K562 (cell line): ENCODE measurements at regions not wholly inside any gene's neighbourhood (a gene's known extent, or its start where the extent isn't known, plus 50 kb on each side); places are given as distances from the start of the nearest gene placed in this dataset.

Source experiments
- ATAC-seq: fragments of 200-7000 bp; cut with Tn5 transposase; 3 replicates; pipeline ENCODE4 v1.9.1; 2020; ENCODE audit warnings: moderate library complexity
- BruUV-seq: library from RNA; stranded (reverse); fragments of 400-500 nt; replicated peaks from 2 replicates; lab custom pipeline; 2021; lab: Mats Ljungman, UMichigan
- CTCF ChIA-PET: fragments of 300-600 bp; formaldehyde crosslinking; extraction: SDS; loops from one replicate; lab custom pipeline; 2021; ENCODE audit warnings: low intra/inter-chr PET ratio; lab: Yijun Ruan, JAX
- POLR2A ChIA-PET: fragments of 300-600, 350-650 bp; sonication (Branson Sonifier 250); formaldehyde crosslinking; extraction: SDS; loops from one replicate; lab custom pipeline; 2021; ENCODE audit warnings: antibody characterized with exemption, inconsistent platforms; lab: Yijun Ruan, JAX
- DNase-seq, 4 experiments: peaks; one replicate each; pipeline versions ENCODE4 v3.0.0 to v3.0.0-alpha.2; 2011 to 2018; ENCODE audit warnings: low spot score in 3 of 4, mixed read lengths in 3 of 4; ENCODE audit errors: extremely low read depth in 1 of 4
- FAIRE-seq: peaks from 2 replicates; lab custom pipeline; 2011; peaks lifted over from hg19 to GRCh38; lab: Jason Lieb, UNC
- H2AFZ ChIP-seq: 2 replicates; pipeline ENCODE4 v1.6.0; 2011; ENCODE audit warnings: low read depth, low read length, control low read depth, inconsistent platforms
- H3K27ac ChIP-seq: fragments of 200-600 bp; 3 replicates; pipeline ENCODE4 v1.8.0; 2011; ENCODE audit warnings: low read depth, mild to moderate bottlenecking, control low read depth, inconsistent platforms, low read length, moderate library complexity, mixed read lengths; ENCODE audit errors: extremely low read depth
- H3K27me3 ChIP-seq, 2 experiments: fragments of 300-600 bp in 1 of 2; 2 replicates in 1 of 2; 3 replicates in 1 of 2; pipeline versions ENCODE4 v1.6.0 to v1.8.0; 2011; ENCODE audit warnings: inconsistent platforms in 2 of 2, low read length in 2 of 2, mild to moderate bottlenecking in 1 of 2, mixed read lengths in 1 of 2, moderate library complexity in 1 of 2; ENCODE audit not compliant: control insufficient read depth in 2 of 2, insufficient read depth in 2 of 2
- H3K36me3 ChIP-seq: fragments of 300-600 bp; 3 replicates; pipeline ENCODE4 v1.8.0; 2011; ENCODE audit warnings: mild to moderate bottlenecking, low read length, inconsistent platforms; ENCODE audit not compliant: control insufficient read depth, insufficient read depth
- H3K4me1 ChIP-seq, 2 experiments: fragments of 200-600 bp in 1 of 2; replicated peaks in 1 of 2; 2 replicates in 1 of 2; 3 replicates in 1 of 2; pipeline versions ENCODE4 v1.5.1 to v1.8.0; 2011; ENCODE audit warnings: inconsistent platforms in 2 of 2, low read length in 2 of 2, mild to moderate bottlenecking in 1 of 2, mixed read lengths in 1 of 2, moderate library complexity in 1 of 2; ENCODE audit not compliant: control insufficient read depth in 2 of 2, insufficient read depth in 2 of 2
- H3K4me2 ChIP-seq: 2 replicates; pipeline ENCODE4 v1.6.1; 2011; ENCODE audit warnings: low read length, control low read depth, inconsistent platforms, mixed read lengths; ENCODE audit not compliant: insufficient read depth
- H3K4me3 ChIP-seq: fragments of 200-600 bp; sonication (generic), shearing (Covaris generic); 2 replicates; pipeline ENCODE4 v1.5.1; 2016; ENCODE audit warnings: control low read depth, inconsistent platforms
- H3K79me2 ChIP-seq: fragments of 200-600 bp; 3 replicates; pipeline ENCODE4 v1.8.0; 2011; ENCODE audit warnings: low read length, inconsistent platforms; ENCODE audit not compliant: control insufficient read depth, insufficient read depth
- H3K9ac ChIP-seq, 2 experiments: 2 replicates each; pipeline versions ENCODE4 v1.6.0 to v1.6.1; 2011; ENCODE audit warnings: low read depth in 2 of 2, low read length in 2 of 2, control low read depth in 1 of 2, inconsistent platforms in 1 of 2, mild to moderate bottlenecking in 1 of 2, mixed read lengths in 1 of 2; ENCODE audit not compliant: insufficient read depth in 1 of 2
- H3K9me1 ChIP-seq: one replicate; pipeline ENCODE4 v1.6.0; 2011; ENCODE audit warnings: inconsistent platforms, mild to moderate bottlenecking, low read length, moderate library complexity; ENCODE audit not compliant: control insufficient read depth, insufficient read depth
- H3K9me3 ChIP-seq: replicated peaks from 2 replicates; pipeline ENCODE4 v1.5.1; 2011; ENCODE audit warnings: low read depth, low read length, inconsistent platforms; ENCODE audit not compliant: control insufficient read depth, insufficient read depth
- H4K20me1 ChIP-seq: replicated peaks from 2 replicates; pipeline ENCODE4 v1.6.1; 2011; ENCODE audit warnings: low read length, inconsistent platforms, mixed read lengths; ENCODE audit not compliant: control insufficient read depth, insufficient read depth
- ELF2 ChIP-seq: fragments of 250-450 bp; sonication (Bioruptor Pico); IDR thresholded peaks from 2 replicates; pipeline ENCODE4 v1.5.0; 2021; ENCODE audit warnings: mild to moderate bottlenecking
- HES1 ChIP-seq: fragments of 450-650 bp; IDR thresholded peaks from 2 replicates; pipeline ENCODE4 v1.6.1; 2016; ENCODE audit warnings: low read depth, mild to moderate bottlenecking, moderate library complexity
- HMBOX1 ChIP-seq: sonication (generic); IDR thresholded peaks from 2 replicates; pipeline ENCODE4 v1.6.1; 2016
- MCM2 ChIP-seq: fragments of 450-650 bp; IDR thresholded peaks from 2 replicates; pipeline ENCODE4 v1.6.1; 2017; ENCODE audit warnings: low read depth, mild to moderate bottlenecking
- NFIC ChIP-seq: fragments of 450-650 bp; IDR thresholded peaks from 2 replicates; pipeline ENCODE4 v1.6.1; 2017; ENCODE audit warnings: mild to moderate bottlenecking, inconsistent platforms
- NFIX ChIP-seq: fragments of 250-450 bp; sonication (Bioruptor Pico); IDR thresholded peaks from 2 replicates; pipeline ENCODE4 v1.4.0; 2020; ENCODE audit warnings: low read depth, mild to moderate bottlenecking, moderate library complexity
- PHF21A ChIP-seq: fragments of 450-650 bp; IDR thresholded peaks from 2 replicates; pipeline ENCODE4 v1.6.1; 2017; ENCODE audit warnings: low read depth, borderline replicate concordance
- POU5F1 ChIP-seq: fragments of 150-350 bp; IDR thresholded peaks from 2 replicates; pipeline ENCODE4 v1.6.1; 2014; ENCODE audit warnings: borderline replicate concordance, low read length, low read depth, mild to moderate bottlenecking; ENCODE audit not compliant: partially characterized antibody
- RFX1 ChIP-seq: fragments of 450-650 bp; IDR thresholded peaks from 2 replicates; pipeline ENCODE4 v1.6.1; 2016; ENCODE audit warnings: mild to moderate bottlenecking, moderate library complexity
- TFE3 ChIP-seq: fragments of 450-650 bp; formaldehyde crosslinking; IDR thresholded peaks from 2 replicates; pipeline ENCODE4 v1.4.0; 2020; ENCODE audit warnings: mild to moderate bottlenecking, mixed read lengths
- THRA ChIP-seq: fragments of 450-650 bp; IDR thresholded peaks from 2 replicates; pipeline ENCODE4 v1.6.1; 2017; ENCODE audit warnings: mild to moderate bottlenecking, moderate library complexity
- TSC22D4 ChIP-seq: fragments of 450-650 bp; IDR thresholded peaks from 2 replicates; pipeline ENCODE4 v1.6.1; 2016; ENCODE audit warnings: missing genetic modification characterization, missing biosample characterization, control low read depth
- ZNF217 ChIP-seq: sonication (generic); formaldehyde crosslinking; IDR thresholded peaks from 2 replicates; pipeline ENCODE4 v1.8.0; 2022; ENCODE audit warnings: mild to moderate bottlenecking, missing genetic modification reagents
- ZNF274 ChIP-seq: IDR thresholded peaks from 2 replicates; pipeline ENCODE4 v1.6.1; 2011; ENCODE audit warnings: low read depth, mild to moderate bottlenecking, low read length, moderate library complexity, borderline replicate concordance
- ZNF75A ChIP-seq: fragments of 450-650 bp; formaldehyde crosslinking; IDR thresholded peaks from 2 replicates; pipeline ENCODE4 v1.4.0; 2020; ENCODE audit warnings: mild to moderate bottlenecking
- WGBS: fragments of 100-300 bp; shearing (Covaris generic); methylation state at CpG from one replicate; pipeline ENCODE4 v1.1.6; 2016; ENCODE audit warnings: low coverage, mixed read lengths; ENCODE audit not compliant: insufficient coverage; ENCODE audit errors: missing lambda C conversion rate; 5-methylcytosine and 5-hydroxymethylcytosine counted together
- in situ Hi-C: fragments of 300-500 bp; cut with MboI; formaldehyde crosslinking; loops from 4 replicates; pipeline ENCODE4 v1.15.0; 2018; ENCODE audit warnings: inconsistent platforms, mixed read lengths
- intact Hi-C: fragments of 100-400 bp; cut with micrococcal nuclease; formaldehyde crosslinking; loops from 2 replicates; pipeline ENCODE4 v1.14.2; 2022

GRCh38 chr5:102600964-102601363 is 102.2 kb upstream of the SLCO6A1 start:
- ChIA-PET CTCF (no interaction called here), POLR2A (no interaction called here)
- Histone ChIP-seq H3K4me1 (no peaks in the 10 kb centered on the region), H4K20me1 (no peaks in the 10 kb centered on the region), H3K9me1 (no peaks in the 10 kb centered on the region), H3K27me3 (no peaks in the 10 kb centered on the region), H2AFZ (no peak overlapping the region), H3K79me2 (no peaks in the 10 kb centered on the region), H3K9me3 (no peaks in the 10 kb centered on the region), H3K9ac (no peak overlapping the region), H3K4me2 (no peak overlapping the region), H3K36me3 (no peaks in the 10 kb centered on the region), H3K27ac (no peak overlapping the region), H3K4me3 (no peak overlapping the region)
- DNase-seq (peak in 1 of 4 experiments; percentile 3), ATAC-seq (no peak), FAIRE-seq (no peak)
- in situ Hi-C loops: no loop called here
- intact Hi-C loops: no loop called here
- TF ChIP-seq ZNF274 (no peak), ELF2 (no peak), PHF21A (no peak), NFIC (peak; percentile 76), NFIX (CRISPR knock-in tag) (peak; percentile 63), MCM2 (no peak), HMBOX1 (no peak)
- WGBS: 0% methylated on average over 3 of the region's 3 CpGs
- BruUV-seq: no TSS peak

- no peak for FAIRE-seq
- ATAC-seq: no peak
- intact Hi-C loops: no loop called here
- Histone ChIP-seq H3K79me2 (no peaks in the 10 kb centered on the region), H3K9me3 (no peaks in the 10 kb centered on the region), H3K27me3 (no peaks in the 10 kb centered on the region), H3K9ac (no peak overlapping the region), H3K36me3 (no peaks in the 10 kb centered on the region)
- CTCF ChIA-PET: no interaction called here
- in situ Hi-C loops: no loop called here
- DNase-seq: no peak
- no peak for TF ChIP-seq RFX1
- no peak for TF ChIP-seq POU5F1
- no peak for TF ChIP-seq TSC22D4
- no peak for TF ChIP-seq ZNF75A (CRISPR knock-in tag)
- no peak for TF ChIP-seq HES1
- no peak for TF ChIP-seq THRA
- TF ChIP-seq TFE3 (CRISPR knock-in tag): no peak
- TF ChIP-seq ZNF217 (CRISPR knock-in tag): no peak
- TF ChIP-seq, all 486 proteins: peak for 0
- no peak overlapping the region for H3K27ac ChIP-seq
- no peak overlapping the region for H2AFZ ChIP-seq
- POLR2A ChIA-PET: no interaction called here
- no peak overlapping the region for H3K4me2 ChIP-seq
- no peak overlapping the region for H3K4me3 ChIP-seq
- H3K4me1 ChIP-seq: no peaks in the 10 kb centered on the region
- H4K20me1 ChIP-seq: no peaks in the 10 kb centered on the region
- no peaks in the 10 kb centered on the region for H3K9me1 ChIP-seq
- BruUV-seq: no TSS peak
Observed at GRCh38 chr5:102603670-102604069, 104.9 kb upstream of the SLCO6A1 start.
